ENCODE measurements at regions not wholly inside any gene's neighbourhood (a gene's known extent, or its start where the extent isn't known, plus 50 kb on each side); places are given as distances from the start of the nearest gene placed in this dataset.

DNA sequence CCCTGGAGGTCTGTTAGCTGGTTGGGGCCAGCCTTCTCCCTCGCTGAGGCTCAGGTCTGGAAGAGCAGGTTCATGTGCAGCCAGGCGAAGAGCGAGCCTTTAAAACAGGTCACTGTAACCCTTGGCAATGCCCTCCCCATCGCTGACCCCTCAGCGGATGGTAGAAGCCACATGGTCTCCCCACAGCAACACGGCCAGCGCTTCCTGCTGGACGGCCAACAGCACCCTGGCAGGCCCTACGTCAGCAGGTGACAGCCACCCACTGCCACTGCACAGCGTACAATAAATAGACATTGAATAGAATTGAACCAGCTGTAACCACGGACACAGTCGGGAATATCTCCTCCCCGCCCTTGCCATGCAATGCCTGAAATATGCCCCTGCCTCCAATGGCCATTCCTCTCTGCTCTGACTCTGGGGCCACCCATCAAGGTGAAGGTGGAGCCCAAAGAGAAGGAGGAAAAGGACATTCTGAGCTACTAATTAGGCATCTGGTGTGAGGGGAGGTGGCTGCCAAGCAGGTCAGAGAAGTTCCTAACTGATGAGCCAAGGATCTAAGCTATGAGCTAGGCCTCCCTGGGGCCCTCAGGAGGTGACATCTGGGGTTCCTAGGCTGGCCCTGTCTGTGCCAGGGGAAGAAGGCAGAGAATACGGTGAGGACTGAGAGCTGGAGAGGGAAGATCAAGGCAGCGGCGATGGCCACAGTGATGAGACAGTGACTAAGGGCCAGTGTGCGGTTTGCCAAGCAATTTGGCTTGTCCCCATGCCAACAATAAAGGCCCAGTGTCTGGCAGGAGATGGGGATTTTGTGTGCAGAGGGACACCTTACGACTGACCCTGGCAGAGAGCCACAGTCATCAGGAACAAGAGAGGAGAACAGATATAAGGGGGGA is 202.3 kb downstream of the BCOR start:
- no peak for TF ChIP-seq CTCF (IDR thresholded peaks at IDR 0.05; ENCODE audit: borderline replicate concordance, insufficient read depth, low read depth, low read length)
- no peak overlapping the region for H3K4me3 ChIP-seq (ENCODE audit: low read depth, low read length)

- no peak for TF ChIP-seq CTCF (IDR thresholded peaks at IDR 0.05; ENCODE audit: borderline replicate concordance, insufficient read depth, low read depth, low read length)
- no peak overlapping the region for H3K4me3 ChIP-seq (ENCODE audit: low read depth, low read length)
Observed at GRCh38 chrX:39896951-39897740, 200.6 kb downstream of the BCOR start.

- no peak overlapping the region for H3K4me3 ChIP-seq (ENCODE audit: low read depth, low read length)
- no peak for TF ChIP-seq CTCF (IDR thresholded peaks at IDR 0.05; ENCODE audit: borderline replicate concordance, insufficient read depth, low read depth, low read length)
Observed at GRCh38 chrX:39897741-39898097, 200.0 kb downstream of the BCOR start.

DNA sequence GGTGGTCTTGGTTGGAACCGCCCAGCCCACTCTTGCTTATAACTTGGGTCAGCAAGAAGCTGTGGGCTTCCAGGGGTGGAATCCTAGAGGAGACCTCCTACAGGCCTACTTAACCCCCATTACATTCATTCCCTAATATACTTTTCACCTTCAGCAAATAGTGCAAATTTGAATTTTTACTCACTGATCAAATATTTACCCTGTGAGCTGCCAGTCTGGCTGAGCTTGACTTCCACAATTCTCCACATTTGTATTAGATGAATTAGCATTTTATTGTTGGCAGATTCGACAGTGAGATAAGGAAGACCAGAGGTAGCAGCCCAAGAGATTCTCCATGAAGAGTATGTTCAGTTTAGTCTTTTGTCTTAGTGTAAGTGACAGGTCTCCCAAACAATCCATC is 199.6 kb downstream of the BCOR start:
- TF ChIP-seq CTCF (IDR thresholded peaks at IDR 0.05; ENCODE audit: borderline replicate concordance, insufficient read depth, low read depth, low read length): no peak
- no peak overlapping the region for H3K4me3 ChIP-seq (ENCODE audit: low read depth, low read length)

DNA sequence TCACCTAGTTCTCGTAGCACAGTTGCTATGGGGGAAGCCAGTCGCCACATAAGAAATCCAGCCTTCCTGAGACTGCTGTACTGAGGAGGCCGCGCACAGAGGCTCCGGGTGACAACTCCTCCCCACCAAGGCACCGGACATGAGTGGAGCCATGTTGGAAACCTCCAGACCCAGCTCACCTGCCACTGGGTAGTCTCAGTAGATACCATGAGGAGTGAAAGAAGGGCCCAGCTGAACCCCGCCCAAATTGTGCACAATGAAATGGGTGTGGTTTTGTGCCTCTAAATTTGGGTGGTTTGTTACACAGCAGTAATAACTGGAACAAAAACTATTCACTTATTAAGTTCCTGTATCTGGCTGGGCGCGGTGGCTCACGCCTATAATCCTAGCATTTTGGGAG is 198.7 kb downstream of the BCOR start:
- no peak overlapping the region for H3K4me3 ChIP-seq (ENCODE audit: low read depth, low read length)
- TF ChIP-seq CTCF (IDR thresholded peaks at IDR 0.05; ENCODE audit: borderline replicate concordance, insufficient read depth, low read depth, low read length): no peak

- no peak overlapping the region for H3K4me3 ChIP-seq (ENCODE audit: low read depth, low read length)
- TF ChIP-seq CTCF (IDR thresholded peaks at IDR 0.05; ENCODE audit: borderline replicate concordance, insufficient read depth, low read depth, low read length): no peak
Observed at GRCh38 chrX:39899856-39900776, 197.6 kb downstream of the BCOR start.

Data from GM12875 (cell line).